WTC11 (cell line): ENCODE measurements at regions not wholly inside any gene's neighbourhood (a gene's known extent, or its start where the extent isn't known, plus 50 kb on each side); places are given as distances from the start of the nearest gene placed in this dataset.

Source experiments
- ATAC-seq: fragments of 200-7000 bp; cut with Tn5 transposase; 2 replicates; pipeline ENCODE4 v1.10.0; 2021; ENCODE audit warnings: mild to moderate bottlenecking, moderate library complexity
- CTCF ChIA-PET: fragments of 300-600 bp; sonication (Branson Sonifier 250); formaldehyde crosslinking; loops from one replicate; lab custom pipeline; 2021; ENCODE audit warnings: antibody characterized with exemption; lab: Charles Lee
- POLR2A ChIA-PET: fragments of 350-600 bp; sonication (Branson Sonifier 250); formaldehyde crosslinking; loops from one replicate; lab custom pipeline; 2021; ENCODE audit warnings: antibody characterized with exemption; lab: Charles Lee
- DNase-seq: peaks from one replicate; pipeline ENCODE4 v3.0.0; 2021; ENCODE audit warnings: low spot score
- H3K27ac Mint-ChIP-seq: 2 replicates; pipeline ENCODE4 v1.8.0; 2021; ENCODE audit warnings: mixed read lengths
- H3K27me3 Mint-ChIP-seq: 2 replicates; pipeline ENCODE4 v1.8.0; 2021; ENCODE audit warnings: low read depth, mild to moderate bottlenecking, moderate library complexity, mixed read lengths
- H3K36me3 Mint-ChIP-seq: 2 replicates; pipeline ENCODE4 v1.8.0; 2021; ENCODE audit warnings: mixed read lengths
- H3K4me1 Mint-ChIP-seq: 2 replicates; pipeline ENCODE4 v1.8.0; 2022; ENCODE audit warnings: mixed read lengths
- H3K4me3 Mint-ChIP-seq: 2 replicates; pipeline ENCODE4 v1.8.0; 2021; ENCODE audit warnings: mild to moderate bottlenecking, moderate library complexity, mixed read lengths
- H3K9me3 Mint-ChIP-seq: 2 replicates; pipeline ENCODE4 v1.8.0; 2021; ENCODE audit warnings: mixed read lengths
- CREM ChIP-seq: sonication (generic); formaldehyde crosslinking; IDR thresholded peaks from 2 replicates; pipeline ENCODE4 v1.8.1; 2022; ENCODE audit warnings: mild to moderate bottlenecking, missing genetic modification reagents, moderate library complexity
- ETV6 ChIP-seq: sonication (generic); formaldehyde crosslinking; IDR thresholded peaks from 2 replicates; pipeline ENCODE4 v1.8.1; 2022; ENCODE audit warnings: mild to moderate bottlenecking, missing genetic modification reagents
- FOXJ3 ChIP-seq: sonication (generic); formaldehyde crosslinking; IDR thresholded peaks from 2 replicates; pipeline ENCODE4 v1.9.0; 2021; ENCODE audit warnings: missing genetic modification reagents, mild to moderate bottlenecking, borderline replicate concordance
- FOXK1 ChIP-seq: sonication (generic); formaldehyde crosslinking; IDR thresholded peaks from 2 replicates; pipeline ENCODE4 v1.8.0; 2022; ENCODE audit warnings: mild to moderate bottlenecking, moderate library complexity, missing genetic modification reagents
- FOXP1 ChIP-seq: sonication (generic); formaldehyde crosslinking; IDR thresholded peaks from 2 replicates; pipeline ENCODE4 v1.8.0; 2022; ENCODE audit warnings: missing genetic modification reagents, mild to moderate bottlenecking, moderate library complexity, borderline replicate concordance
- NR3C1 ChIP-seq: sonication (generic); formaldehyde crosslinking; conservative IDR thresholded peaks from 2 replicates; pipeline ENCODE4 v1.8.1; 2023; ENCODE audit warnings: low read depth, mild to moderate bottlenecking, missing genetic modification reagents
- OVOL2 ChIP-seq: fragments of 250-450 bp; sonication (Bioruptor Pico); IDR thresholded peaks from 2 replicates; pipeline ENCODE4 v1.9.0; 2021; ENCODE audit warnings: mild to moderate bottlenecking, borderline replicate concordance
- RELA ChIP-seq: sonication (generic); formaldehyde crosslinking; IDR thresholded peaks from 2 replicates; pipeline ENCODE4 v1.8.1; 2022; ENCODE audit warnings: missing genetic modification reagents, mild to moderate bottlenecking, borderline replicate concordance
- SMAD4 ChIP-seq: sonication (generic); formaldehyde crosslinking; IDR thresholded peaks from 2 replicates; pipeline ENCODE4 v1.8.0; 2022; ENCODE audit warnings: mild to moderate bottlenecking, missing genetic modification reagents
- SOX15 ChIP-seq: fragments of 250-450 bp; sonication (Bioruptor Pico); IDR thresholded peaks from 2 replicates; pipeline ENCODE4 v1.9.0; 2021; ENCODE audit warnings: mild to moderate bottlenecking
- SP1 ChIP-seq: sonication (generic); formaldehyde crosslinking; conservative IDR thresholded peaks from 2 replicates; pipeline ENCODE4 v1.8.1; 2022; ENCODE audit warnings: missing genetic modification reagents
- TEAD1 ChIP-seq: sonication (generic); formaldehyde crosslinking; IDR thresholded peaks from 2 replicates; pipeline ENCODE4 v1.8.0; 2022; ENCODE audit warnings: mild to moderate bottlenecking, missing genetic modification reagents
- ZNF219 ChIP-seq: sonication (generic); formaldehyde crosslinking; IDR thresholded peaks from 2 replicates; pipeline ENCODE4 v1.8.0; 2023; ENCODE audit warnings: missing genetic modification reagents, mild to moderate bottlenecking, borderline replicate concordance
- ZNF232 ChIP-seq: sonication (generic); formaldehyde crosslinking; IDR thresholded peaks from 2 replicates; pipeline ENCODE4 v1.8.0; 2022; ENCODE audit warnings: mild to moderate bottlenecking, missing genetic modification reagents
- ZNF396 ChIP-seq: fragments of 250-450 bp; sonication (Bioruptor Pico); IDR thresholded peaks from 2 replicates; pipeline ENCODE4 v1.8.0; 2021; ENCODE audit warnings: mild to moderate bottlenecking, moderate library complexity, borderline replicate concordance
- TF ChIP-seq, protein P1 (sequence below): fragments of 250-450 bp; sonication (Bioruptor Pico); IDR thresholded peaks from 2 replicates; pipeline ENCODE4 v1.9.0; 2021; ENCODE audit warnings: moderate library complexity, mild to moderate bottlenecking, inconsistent platforms, borderline replicate concordance
- TF ChIP-seq, protein P2 (sequence below): sonication (generic); formaldehyde crosslinking; IDR thresholded peaks from 2 replicates; pipeline ENCODE4 v1.8.1; 2023; ENCODE audit warnings: mild to moderate bottlenecking, missing genetic modification reagents, borderline replicate concordance
- TF ChIP-seq, protein P3 (sequence below): sonication (generic); formaldehyde crosslinking; IDR thresholded peaks from 2 replicates; pipeline ENCODE4 v1.8.1; 2023; ENCODE audit warnings: mild to moderate bottlenecking, moderate library complexity, missing genetic modification reagents
- TF ChIP-seq, protein P4 (sequence below): sonication (generic); formaldehyde crosslinking; IDR thresholded peaks from 2 replicates; pipeline ENCODE4 v1.8.1; 2022; ENCODE audit warnings: mild to moderate bottlenecking, missing genetic modification reagents, moderate library complexity, borderline replicate concordance
- TF ChIP-seq, protein P5 (sequence below): sonication (generic); formaldehyde crosslinking; IDR thresholded peaks from 2 replicates; pipeline ENCODE4 v1.8.0; 2022; ENCODE audit warnings: mild to moderate bottlenecking, missing genetic modification reagents
- TF ChIP-seq, protein P6 (sequence below): sonication (generic); formaldehyde crosslinking; IDR thresholded peaks from 2 replicates; pipeline ENCODE4 v1.8.1; 2022; ENCODE audit warnings: low read depth, mild to moderate bottlenecking, moderate library complexity, missing genetic modification reagents, borderline replicate concordance
- TF ChIP-seq, protein P7 (sequence below): fragments of 250-450 bp; sonication (Bioruptor Pico); IDR thresholded peaks from 2 replicates; pipeline ENCODE4 v1.8.0; 2021; ENCODE audit warnings: mild to moderate bottlenecking

DNA sequence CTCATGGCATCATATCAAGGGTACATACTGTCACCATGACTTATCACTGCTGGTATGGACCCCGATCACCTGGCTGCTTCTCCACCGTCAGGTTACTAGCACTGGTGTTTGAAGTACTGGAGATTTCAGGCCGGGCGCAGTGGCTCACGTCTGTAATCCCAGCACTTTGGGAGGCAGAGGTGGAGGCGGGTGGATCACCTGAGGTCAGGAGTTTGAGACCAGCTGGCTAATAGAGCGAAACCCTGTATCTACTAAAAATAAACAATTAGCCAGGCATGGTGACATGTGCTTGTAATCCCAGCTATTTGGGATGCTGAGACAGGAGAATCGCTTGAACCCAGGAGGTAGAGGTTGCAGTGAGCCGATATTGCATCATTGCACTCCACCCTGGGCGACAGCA, 82.4 kb upstream of the ANO1 start:
- DNase-seq: no peak
- H3K4me3 Mint-ChIP-seq: no peak overlapping the region
- no peak overlapping the region for H3K27ac Mint-ChIP-seq
- no peak for ATAC-seq
- ChIA-PET CTCF (no interaction called here), POLR2A (no interaction called here)
- H3K4me1 Mint-ChIP-seq: peaks cover 18% of the 10 kb centered on the region
- TF ChIP-seq FOXJ3 (CRISPR knock-in tag) (no peak), RELA (CRISPR knock-in tag) (no peak), ZNF232 (CRISPR knock-in tag) (no peak), ZNF396 (CRISPR knock-in tag) (no peak), TEAD1 (CRISPR knock-in tag) (no peak), OVOL2 (CRISPR knock-in tag) (no peak), FOXP1 (no peak), FOXK1 (CRISPR knock-in tag) (no peak), SP1 (CRISPR knock-in tag) (no peak), ETV6 (CRISPR knock-in tag) (no peak), CREM (CRISPR knock-in tag) (no peak), SMAD4 (CRISPR knock-in tag) (no peak), NR3C1 (CRISPR knock-in tag) (no peak), ZNF219 (no peak)
- TF ChIP-seq, protein P1, sequence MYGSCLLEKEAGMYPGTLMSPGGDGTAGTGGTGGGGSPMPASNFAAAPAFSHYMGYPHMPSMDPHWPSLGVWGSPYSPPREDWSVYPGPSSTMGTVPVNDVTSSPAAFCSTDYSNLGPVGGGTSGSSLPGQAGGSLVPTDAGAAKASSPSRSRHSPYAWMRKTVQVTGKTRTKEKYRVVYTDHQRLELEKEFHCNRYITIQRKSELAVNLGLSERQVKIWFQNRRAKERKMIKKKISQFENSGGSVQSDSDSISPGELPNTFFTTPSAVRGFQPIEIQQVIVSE: no peak
- TF ChIP-seq, protein P2, sequence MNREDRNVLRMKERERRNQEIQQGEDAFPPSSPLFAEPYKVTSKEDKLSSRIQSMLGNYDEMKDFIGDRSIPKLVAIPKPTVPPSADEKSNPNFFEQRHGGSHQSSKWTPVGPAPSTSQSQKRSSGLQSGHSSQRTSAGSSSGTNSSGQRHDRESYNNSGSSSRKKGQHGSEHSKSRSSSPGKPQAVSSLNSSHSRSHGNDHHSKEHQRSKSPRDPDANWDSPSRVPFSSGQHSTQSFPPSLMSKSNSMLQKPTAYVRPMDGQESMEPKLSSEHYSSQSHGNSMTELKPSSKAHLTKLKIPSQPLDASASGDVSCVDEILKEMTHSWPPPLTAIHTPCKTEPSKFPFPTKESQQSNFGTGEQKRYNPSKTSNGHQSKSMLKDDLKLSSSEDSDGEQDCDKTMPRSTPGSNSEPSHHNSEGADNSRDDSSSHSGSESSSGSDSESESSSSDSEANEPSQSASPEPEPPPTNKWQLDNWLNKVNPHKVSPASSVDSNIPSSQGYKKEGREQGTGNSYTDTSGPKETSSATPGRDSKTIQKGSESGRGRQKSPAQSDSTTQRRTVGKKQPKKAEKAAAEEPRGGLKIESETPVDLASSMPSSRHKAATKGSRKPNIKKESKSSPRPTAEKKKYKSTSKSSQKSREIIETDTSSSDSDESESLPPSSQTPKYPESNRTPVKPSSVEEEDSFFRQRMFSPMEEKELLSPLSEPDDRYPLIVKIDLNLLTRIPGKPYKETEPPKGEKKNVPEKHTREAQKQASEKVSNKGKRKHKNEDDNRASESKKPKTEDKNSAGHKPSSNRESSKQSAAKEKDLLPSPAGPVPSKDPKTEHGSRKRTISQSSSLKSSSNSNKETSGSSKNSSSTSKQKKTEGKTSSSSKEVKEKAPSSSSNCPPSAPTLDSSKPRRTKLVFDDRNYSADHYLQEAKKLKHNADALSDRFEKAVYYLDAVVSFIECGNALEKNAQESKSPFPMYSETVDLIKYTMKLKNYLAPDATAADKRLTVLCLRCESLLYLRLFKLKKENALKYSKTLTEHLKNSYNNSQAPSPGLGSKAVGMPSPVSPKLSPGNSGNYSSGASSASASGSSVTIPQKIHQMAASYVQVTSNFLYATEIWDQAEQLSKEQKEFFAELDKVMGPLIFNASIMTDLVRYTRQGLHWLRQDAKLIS (CRISPR knock-in tag): no peak
- TF ChIP-seq, protein P3, sequence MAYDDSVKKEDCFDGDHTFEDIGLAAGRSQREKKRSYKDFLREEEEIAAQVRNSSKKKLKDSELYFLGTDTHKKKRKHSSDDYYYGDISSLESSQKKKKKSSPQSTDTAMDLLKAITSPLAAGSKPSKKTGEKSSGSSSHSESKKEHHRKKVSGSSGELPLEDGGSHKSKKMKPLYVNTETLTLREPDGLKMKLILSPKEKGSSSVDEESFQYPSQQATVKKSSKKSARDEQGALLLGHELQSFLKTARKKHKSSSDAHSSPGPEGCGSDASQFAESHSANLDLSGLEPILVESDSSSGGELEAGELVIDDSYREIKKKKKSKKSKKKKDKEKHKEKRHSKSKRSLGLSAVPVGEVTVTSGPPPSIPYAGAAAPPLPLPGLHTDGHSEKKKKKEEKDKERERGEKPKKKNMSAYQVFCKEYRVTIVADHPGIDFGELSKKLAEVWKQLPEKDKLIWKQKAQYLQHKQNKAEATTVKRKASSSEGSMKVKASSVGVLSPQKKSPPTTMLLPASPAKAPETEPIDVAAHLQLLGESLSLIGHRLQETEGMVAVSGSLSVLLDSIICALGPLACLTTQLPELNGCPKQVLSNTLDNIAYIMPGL (CRISPR knock-in tag): no peak
- TF ChIP-seq, protein P4, sequence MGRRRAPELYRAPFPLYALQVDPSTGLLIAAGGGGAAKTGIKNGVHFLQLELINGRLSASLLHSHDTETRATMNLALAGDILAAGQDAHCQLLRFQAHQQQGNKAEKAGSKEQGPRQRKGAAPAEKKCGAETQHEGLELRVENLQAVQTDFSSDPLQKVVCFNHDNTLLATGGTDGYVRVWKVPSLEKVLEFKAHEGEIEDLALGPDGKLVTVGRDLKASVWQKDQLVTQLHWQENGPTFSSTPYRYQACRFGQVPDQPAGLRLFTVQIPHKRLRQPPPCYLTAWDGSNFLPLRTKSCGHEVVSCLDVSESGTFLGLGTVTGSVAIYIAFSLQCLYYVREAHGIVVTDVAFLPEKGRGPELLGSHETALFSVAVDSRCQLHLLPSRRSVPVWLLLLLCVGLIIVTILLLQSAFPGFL (CRISPR knock-in tag): no peak
- TF ChIP-seq, protein P5, sequence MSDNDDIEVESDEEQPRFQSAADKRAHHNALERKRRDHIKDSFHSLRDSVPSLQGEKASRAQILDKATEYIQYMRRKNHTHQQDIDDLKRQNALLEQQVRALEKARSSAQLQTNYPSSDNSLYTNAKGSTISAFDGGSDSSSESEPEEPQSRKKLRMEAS: no peak
- H3K9me3 Mint-ChIP-seq: peaks cover 14% of the 10 kb centered on the region
- peaks cover 64% of the 10 kb centered on the region for H3K27me3 Mint-ChIP-seq
- H3K36me3 Mint-ChIP-seq: peaks cover 5% of the 10 kb centered on the region; the same call in 1 of the 2 replicates

DNA sequence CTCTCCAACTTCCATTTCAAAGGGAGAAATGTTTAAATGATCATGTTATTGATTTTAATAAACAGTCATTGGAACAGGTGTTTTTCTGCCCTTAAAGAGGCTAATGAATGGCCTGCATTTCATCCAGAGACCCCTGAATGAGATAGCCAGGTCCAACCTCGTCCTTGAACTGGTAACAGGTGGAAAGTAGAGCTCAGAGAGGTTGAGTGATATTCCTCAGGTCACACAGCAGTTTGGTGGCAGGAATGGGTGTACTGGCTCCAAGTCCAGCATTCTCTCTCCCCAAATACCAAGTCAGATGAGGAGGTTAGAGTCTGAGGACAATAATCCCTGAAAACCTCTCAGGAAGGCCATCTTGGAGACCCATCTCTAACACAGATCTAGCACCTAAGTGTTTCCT, 81.7 kb upstream of the ANO1 start:
- H3K4me1 Mint-ChIP-seq: peaks cover 20% of the 10 kb centered on the region
- H3K36me3 Mint-ChIP-seq: peaks cover 5% of the 10 kb centered on the region; the same call in 1 of the 2 replicates
- ChIA-PET POLR2A (interaction anchor here (0.6 kb wide), 1 partner anchor 17 kb away, joined by 3 read pairs; no protein-coding TSS in a partner anchor), CTCF (no interaction called here)
- ATAC-seq (no peak), DNase-seq (no peak)
- peaks cover 64% of the 10 kb centered on the region for H3K27me3 Mint-ChIP-seq
- H3K4me3 Mint-ChIP-seq: no peak overlapping the region
- peaks cover 14% of the 10 kb centered on the region for H3K9me3 Mint-ChIP-seq
- H3K27ac Mint-ChIP-seq: no peak overlapping the region
- TF ChIP-seq, protein P6, sequence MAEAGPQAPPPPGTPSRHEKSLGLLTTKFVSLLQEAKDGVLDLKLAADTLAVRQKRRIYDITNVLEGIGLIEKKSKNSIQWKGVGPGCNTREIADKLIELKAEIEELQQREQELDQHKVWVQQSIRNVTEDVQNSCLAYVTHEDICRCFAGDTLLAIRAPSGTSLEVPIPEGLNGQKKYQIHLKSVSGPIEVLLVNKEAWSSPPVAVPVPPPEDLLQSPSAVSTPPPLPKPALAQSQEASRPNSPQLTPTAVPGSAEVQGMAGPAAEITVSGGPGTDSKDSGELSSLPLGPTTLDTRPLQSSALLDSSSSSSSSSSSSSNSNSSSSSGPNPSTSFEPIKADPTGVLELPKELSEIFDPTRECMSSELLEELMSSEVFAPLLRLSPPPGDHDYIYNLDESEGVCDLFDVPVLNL (CRISPR knock-in tag): no peak
- TF ChIP-seq SOX15 (CRISPR knock-in tag) (no peak), ZNF232 (CRISPR knock-in tag) (no peak)
- TF ChIP-seq, protein P7, sequence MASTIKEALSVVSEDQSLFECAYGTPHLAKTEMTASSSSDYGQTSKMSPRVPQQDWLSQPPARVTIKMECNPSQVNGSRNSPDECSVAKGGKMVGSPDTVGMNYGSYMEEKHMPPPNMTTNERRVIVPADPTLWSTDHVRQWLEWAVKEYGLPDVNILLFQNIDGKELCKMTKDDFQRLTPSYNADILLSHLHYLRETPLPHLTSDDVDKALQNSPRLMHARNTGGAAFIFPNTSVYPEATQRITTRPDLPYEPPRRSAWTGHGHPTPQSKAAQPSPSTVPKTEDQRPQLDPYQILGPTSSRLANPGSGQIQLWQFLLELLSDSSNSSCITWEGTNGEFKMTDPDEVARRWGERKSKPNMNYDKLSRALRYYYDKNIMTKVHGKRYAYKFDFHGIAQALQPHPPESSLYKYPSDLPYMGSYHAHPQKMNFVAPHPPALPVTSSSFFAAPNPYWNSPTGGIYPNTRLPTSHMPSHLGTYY (CRISPR knock-in tag): no peak
- TF ChIP-seq, protein P3 (CRISPR knock-in tag): no peak
